HG03469 (cell line): ENCODE measurements at regions not wholly inside any gene's neighbourhood (a gene's known extent, or its start where the extent isn't known, plus 50 kb on each side); places are given as distances from the start of the nearest gene placed in this dataset.

Experiments used
- ATAC-seq: cut with Tn5 transposase; IDR thresholded peaks from one replicate; pipeline ENCODE4 v1.9.1; 2021; ENCODE audit warnings: mild to moderate bottlenecking, moderate library complexity, moderate number of reproducible peaks; ENCODE audit not compliant: unreplicated experiment

GRCh38 chr1:105684714-105685113 is 1371.8 kb upstream of the PRMT6 start:
- ATAC-seq = no peak

GRCh38 chr1:105686026-105686425 is 1370.4 kb upstream of the PRMT6 start:
- no peak for ATAC-seq

- no peak for ATAC-seq
These were observed 1369.4 kb upstream of the PRMT6 start for GRCh38 chr1:105686874-105687690.

GRCh38 chr1:105700723-105701122 is 1355.8 kb upstream of the PRMT6 start:
- no peak for ATAC-seq

GRCh38 chr1:105724286-105724685 is 1332.2 kb upstream of the PRMT6 start:
- no peak for ATAC-seq

- ATAC-seq = no peak
These were observed 1325.8 kb upstream of the PRMT6 start for GRCh38 chr1:105730701-105731100.

- no peak for ATAC-seq
These were observed 1320.1 kb upstream of the PRMT6 start for GRCh38 chr1:105736349-105736748.

- ATAC-seq = no peak
These were observed 1276.7 kb upstream of the PRMT6 start for GRCh38 chr1:105779727-105780126.

- no peak for ATAC-seq
These were observed 1271.5 kb upstream of the PRMT6 start for GRCh38 chr1:105785021-105785420.

- ATAC-seq = no peak
These were observed 1262.8 kb upstream of the PRMT6 start for GRCh38 chr1:105793536-105794146.

- ATAC-seq = no peak
These were observed 1260.7 kb upstream of the PRMT6 start for GRCh38 chr1:105795741-105796140.

- no peak for ATAC-seq
These were observed 1225.8 kb upstream of the PRMT6 start for GRCh38 chr1:105830571-105831146.

- no peak for ATAC-seq
These were observed 1218.4 kb upstream of the PRMT6 start for GRCh38 chr1:105838071-105838470.

- ATAC-seq = no peak
These were observed 1190.9 kb upstream of the PRMT6 start for GRCh38 chr1:105865546-105865945.

GRCh38 chr1:105872817-105873216 is 1183.7 kb upstream of the PRMT6 start:
- ATAC-seq = no peak

- peak; percentile 78 for ATAC-seq
These were observed 1181.9 kb upstream of the PRMT6 start for GRCh38 chr1:105874621-105875020.

GRCh38 chr1:105886309-105886708 is 1170.2 kb upstream of the PRMT6 start:
- no peak for ATAC-seq

GRCh38 chr1:105891308-105891707 is 1165.2 kb upstream of the PRMT6 start:
- no peak for ATAC-seq

- ATAC-seq = no peak
These were observed 1162.5 kb upstream of the PRMT6 start for GRCh38 chr1:105894006-105894405.

GRCh38 chr1:105909811-105910210 is 1146.7 kb upstream of the PRMT6 start:
- ATAC-seq = no peak

GRCh38 chr1:105914403-105914802 is 1142.1 kb upstream of the PRMT6 start:
- no peak for ATAC-seq

- ATAC-seq = no peak
These were observed 1121.7 kb upstream of the PRMT6 start for GRCh38 chr1:105934806-105935205.
